GM12874 (cell line): ENCODE measurements at regions not wholly inside any gene's neighbourhood (a gene's known extent, or its start where the extent isn't known, plus 50 kb on each side); places are given as distances from the start of the nearest gene placed in this dataset.

Experiments
- TF ChIP-seq, protein P1 (sequence below): IDR thresholded peaks from 2 replicates; pipeline ENCODE4 v1.5.1; 2011; ENCODE audit warnings: low read depth, mild to moderate bottlenecking, control low read depth, low read length, moderate library complexity; ENCODE audit not compliant: insufficient read depth

DNA sequence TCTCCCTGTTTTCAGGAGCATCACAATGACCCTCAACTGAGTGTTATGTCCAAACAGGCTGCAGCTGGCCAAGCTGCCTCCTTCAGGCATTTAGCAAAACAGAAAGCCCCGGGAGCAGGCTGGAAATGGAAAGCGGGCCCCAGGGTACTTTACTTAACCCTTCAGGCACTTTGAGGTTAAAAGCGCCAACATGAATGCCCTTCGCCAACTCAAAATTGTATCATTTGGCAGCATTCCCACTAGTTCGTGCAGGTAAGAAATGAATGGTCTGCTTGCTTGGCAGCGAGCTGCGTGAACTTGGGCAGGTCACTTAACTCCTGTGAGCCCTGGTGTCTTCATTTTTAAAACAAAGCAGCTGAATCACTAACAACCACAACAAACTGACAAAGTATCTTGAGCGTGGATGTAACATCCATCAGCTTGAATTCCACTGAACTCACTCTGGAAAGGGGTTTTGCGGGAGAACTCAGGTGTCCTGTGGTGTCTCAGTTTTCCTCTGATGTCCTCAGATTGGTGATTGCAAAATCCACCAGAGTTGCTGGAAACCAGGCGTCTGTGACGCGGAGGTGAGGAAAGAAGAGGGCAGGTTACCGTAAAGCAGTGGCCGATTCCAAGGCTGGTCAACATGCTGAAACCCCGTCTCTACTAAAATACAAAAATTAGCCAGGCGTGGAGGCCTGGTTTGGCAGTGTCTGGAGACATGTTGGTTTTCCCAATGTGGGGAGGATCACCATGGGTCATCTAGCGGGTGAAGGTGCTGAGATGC is 118.8 kb upstream of the ZNF217 start:
- TF ChIP-seq, protein P1, sequence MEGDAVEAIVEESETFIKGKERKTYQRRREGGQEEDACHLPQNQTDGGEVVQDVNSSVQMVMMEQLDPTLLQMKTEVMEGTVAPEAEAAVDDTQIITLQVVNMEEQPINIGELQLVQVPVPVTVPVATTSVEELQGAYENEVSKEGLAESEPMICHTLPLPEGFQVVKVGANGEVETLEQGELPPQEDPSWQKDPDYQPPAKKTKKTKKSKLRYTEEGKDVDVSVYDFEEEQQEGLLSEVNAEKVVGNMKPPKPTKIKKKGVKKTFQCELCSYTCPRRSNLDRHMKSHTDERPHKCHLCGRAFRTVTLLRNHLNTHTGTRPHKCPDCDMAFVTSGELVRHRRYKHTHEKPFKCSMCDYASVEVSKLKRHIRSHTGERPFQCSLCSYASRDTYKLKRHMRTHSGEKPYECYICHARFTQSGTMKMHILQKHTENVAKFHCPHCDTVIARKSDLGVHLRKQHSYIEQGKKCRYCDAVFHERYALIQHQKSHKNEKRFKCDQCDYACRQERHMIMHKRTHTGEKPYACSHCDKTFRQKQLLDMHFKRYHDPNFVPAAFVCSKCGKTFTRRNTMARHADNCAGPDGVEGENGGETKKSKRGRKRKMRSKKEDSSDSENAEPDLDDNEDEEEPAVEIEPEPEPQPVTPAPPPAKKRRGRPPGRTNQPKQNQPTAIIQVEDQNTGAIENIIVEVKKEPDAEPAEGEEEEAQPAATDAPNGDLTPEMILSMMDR = no peak

- TF ChIP-seq, protein P1 = no peak
These were observed 117.9 kb upstream of the ZNF217 start for GRCh38 chr20:53711333-53712211.

- TF ChIP-seq, protein P1 = no peak
These were observed 114.7 kb upstream of the ZNF217 start for GRCh38 chr20:53708129-53708968.

DNA sequence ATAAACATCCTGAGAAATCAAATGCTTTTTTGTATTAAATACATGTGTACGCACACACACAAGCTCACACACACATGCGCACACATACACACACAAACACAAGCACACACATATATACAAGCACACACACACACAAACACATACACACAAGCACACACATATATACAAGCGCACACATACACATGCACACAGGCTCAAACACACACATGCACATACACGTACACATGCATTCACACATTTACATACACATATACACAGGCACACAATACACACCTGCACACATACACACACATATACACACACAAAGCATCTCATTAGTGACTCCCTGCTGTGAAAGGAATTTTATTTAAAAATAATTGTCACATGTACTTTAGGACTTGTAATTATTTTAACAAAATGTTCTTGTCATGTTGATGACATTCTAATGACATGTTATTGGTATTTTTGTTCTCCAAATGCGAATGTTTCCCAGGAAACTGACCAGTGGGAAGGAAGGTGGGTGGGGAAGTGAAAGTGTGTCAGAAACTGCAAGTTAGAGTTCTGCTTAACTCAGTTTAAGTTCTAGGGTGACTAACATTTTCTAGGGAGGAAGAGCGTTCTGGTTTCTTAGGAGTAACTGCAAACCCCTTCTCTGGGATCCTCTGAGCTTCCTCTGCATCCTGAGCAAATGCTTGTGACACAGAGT is 113.9 kb upstream of the ZNF217 start:
- TF ChIP-seq, protein P1 = no peak

DNA sequence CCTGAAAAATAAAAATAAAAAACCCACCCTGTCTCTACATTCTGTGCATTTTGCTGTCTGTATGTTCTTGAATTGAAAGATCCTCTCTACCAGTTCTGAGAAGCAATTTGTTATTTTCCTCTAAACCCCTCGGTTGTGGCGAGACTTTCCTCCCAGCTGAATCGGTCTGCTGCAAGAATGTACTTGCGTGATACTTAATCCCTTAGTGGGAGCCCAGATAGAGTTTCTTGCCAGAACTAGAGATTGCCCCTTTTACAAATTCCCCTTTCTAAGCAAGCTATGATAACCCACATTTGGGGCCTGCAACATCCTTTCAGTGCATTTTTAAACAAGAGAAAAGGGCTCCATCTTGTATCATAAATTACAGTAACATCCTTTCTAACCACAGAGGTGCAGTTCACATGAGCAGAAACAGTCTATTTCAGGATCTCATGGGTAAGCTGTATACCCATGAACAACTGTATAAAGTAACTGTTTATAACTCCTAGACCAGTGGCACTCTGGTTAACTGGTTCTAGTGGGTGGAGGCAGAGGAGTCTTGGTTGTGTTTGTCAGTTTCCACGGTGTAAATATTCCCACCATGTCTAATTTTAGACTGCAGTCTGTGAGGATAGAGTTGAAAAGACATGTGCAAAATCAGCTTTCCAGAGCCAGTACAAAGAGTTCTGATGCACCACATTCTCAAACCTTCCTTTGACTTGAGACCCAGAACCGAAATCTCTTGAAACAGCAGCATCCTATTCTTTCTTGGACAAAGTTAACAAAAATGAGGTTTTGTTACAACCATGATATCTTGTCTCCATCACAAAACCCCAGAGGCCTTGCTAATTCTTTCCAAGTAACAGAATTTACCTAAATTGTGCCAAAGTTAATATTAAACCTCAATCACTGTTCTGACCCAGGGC is 113.1 kb upstream of the ZNF217 start:
- TF ChIP-seq, protein P1 = no peak

DNA sequence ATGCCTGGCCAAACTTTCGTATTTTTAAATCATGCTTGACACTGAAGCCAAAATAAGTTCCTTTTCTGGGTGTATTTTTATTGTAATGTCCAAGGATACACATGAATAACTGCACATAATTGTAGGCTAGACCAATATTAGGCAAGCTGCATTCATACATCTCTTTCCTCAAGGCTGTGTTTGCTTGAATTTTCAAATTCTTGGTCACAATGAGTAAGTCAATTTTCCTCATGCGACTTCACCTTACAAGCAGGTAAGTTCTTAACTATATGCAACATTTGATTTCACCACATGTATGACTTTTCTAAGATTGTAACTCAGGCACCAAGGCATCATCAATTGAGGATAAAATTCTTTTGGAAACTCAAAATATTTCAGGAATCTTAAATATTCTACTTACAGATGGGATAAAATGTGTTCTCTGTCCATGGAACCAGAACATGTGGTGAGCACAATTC is 112.4 kb upstream of the ZNF217 start:
- TF ChIP-seq, protein P1 = no peak
